ENCODE measurements at regions not wholly inside any gene's neighbourhood (a gene's known extent, or its start where the extent isn't known, plus 50 kb on each side); places are given as distances from the start of the nearest gene placed in this dataset.

GRCh38 chr6:71681234-71681867 is 205.0 kb upstream of the RIMS1 start:
- DNase-seq (ENCODE audit: low read depth, low spot score): no peak
- intact Hi-C loops (cut with micrococcal nuclease; ENCODE audit: unreplicated experiment): no loop called here
- ChIA-PET POLR2A (no interaction called here), RAD21 (ENCODE audit: unreplicated experiment) (no interaction called here), CTCF (no interaction called here), SMC1A (ENCODE audit: uncharacterized antibody, unreplicated experiment) (no interaction called here)
- no peak overlapping the region for H3K9ac ChIP-seq (ENCODE audit: control insufficient read depth, insufficient read depth, low read length)
- H3K4me1 ChIP-seq (ENCODE audit: control insufficient read depth, insufficient read depth, low read length): no peaks in the 10 kb centered on the region
- no TSS peak for BruUV-seq (replicated peaks)
- FAIRE-seq: no peak
- no peak overlapping the region for H3K4me3 ChIP-seq
- H4K20me1 ChIP-seq (ENCODE audit: control insufficient read depth, insufficient read depth): no peaks in the 10 kb centered on the region
- no peak for TF ChIP-seq ZNF622 (IDR thresholded peaks at IDR 0.05)
- no peak for TF ChIP-seq MEF2B (IDR thresholded peaks at IDR 0.05; ENCODE audit: partially characterized antibody, poor library complexity, severe bottlenecking)
- no peak for TF ChIP-seq SREBF1 (IDR thresholded peaks at IDR 0.05; ENCODE audit: low read length)
- TF ChIP-seq ATF3 (IDR thresholded peaks at IDR 0.05; ENCODE audit: borderline replicate concordance, extremely low read depth, low read depth, low read length): no peak
- no peak for TF ChIP-seq SIX5 (IDR thresholded peaks at IDR 0.05; ENCODE audit: low read depth, low read length, severe bottlenecking)
- TF ChIP-seq MYB (IDR thresholded peaks at IDR 0.05; ENCODE audit: borderline replicate concordance, low read depth, low read length): no peak
- TF ChIP-seq GATAD2B (conservative IDR thresholded peaks at IDR 0.05; ENCODE audit: low read depth): no peak
- no peak for TF ChIP-seq JUNB (IDR thresholded peaks at IDR 0.05)
- no peak for TF ChIP-seq IRF5 (IDR thresholded peaks at IDR 0.05; ENCODE audit: borderline replicate concordance)
- no peak for TF ChIP-seq RELB (IDR thresholded peaks at IDR 0.05; ENCODE audit: low read depth)
- TF ChIP-seq MAX (IDR thresholded peaks at IDR 0.05; ENCODE audit: low read depth, low read length): no peak
- no peak for TF ChIP-seq NRF1 (conservative IDR thresholded peaks at IDR 0.05; ENCODE audit: low read depth, low read length)
- TF ChIP-seq MLLT1 (IDR thresholded peaks at IDR 0.05): no peak
- no peak for TF ChIP-seq WRNIP1 (IDR thresholded peaks at IDR 0.05; ENCODE audit: borderline replicate concordance, low read depth, low read length)
- TF ChIP-seq FOS (IDR thresholded peaks at IDR 0.05; ENCODE audit: borderline replicate concordance, extremely low read depth, insufficient read length): no peak
- no peaks in the 10 kb centered on the region for H3K9me3 ChIP-seq (replicated peaks; ENCODE audit: control insufficient read depth, insufficient read depth, low read length)
- H3K36me3 ChIP-seq (ENCODE audit: control insufficient read depth in 2 of 2, insufficient read depth in 2 of 2, low read length in 1 of 2): no peaks in the 10 kb centered on the region
- H2AFZ ChIP-seq (ENCODE audit: control insufficient read depth, low read depth, low read length): no peak overlapping the region
- in situ Hi-C loops (cut with MboI): no loop called here
- ATAC-seq: no peak
- no peaks in the 10 kb centered on the region for H3K79me2 ChIP-seq (ENCODE audit: control insufficient read depth, insufficient read depth, low read length)
- 0% methylated on average over 2 of the region's 2 CpGs for WGBS (ENCODE audit: insufficient coverage, insufficient replicate concordance, low lambda C conversion rate, missing lambda C conversion rate)
- H3K4me2 ChIP-seq (ENCODE audit: control insufficient read depth, insufficient read depth): no peak overlapping the region
- H3K27ac ChIP-seq (ENCODE audit: control insufficient read depth, insufficient read depth): no peak overlapping the region
- H3K27me3 ChIP-seq (replicated peaks in 1 of 2; ENCODE audit: control insufficient read depth in 2 of 2, insufficient read depth in 2 of 2, low read length in 1 of 2): no peaks in the 10 kb centered on the region
